ENCODE measurements at regions not wholly inside any gene's neighbourhood (a gene's known extent, or its start where the extent isn't known, plus 50 kb on each side); places are given as distances from the start of the nearest gene placed in this dataset.

GRCh38 chrX:106286053-106286650, 118.0 kb downstream of the PWWP3B start:
- TF ChIP-seq EZH2 (IDR thresholded peaks at IDR 0.05; ENCODE audit: low read length): no peak
- no peak for TF ChIP-seq CTCF (optimal IDR thresholded peaks at IDR 0.05 in 1 of 3, IDR thresholded peaks at IDR 0.05 in 1 of 3, conservative IDR thresholded peaks at IDR 0.05 in 1 of 3; ENCODE audit: extremely low read depth in 1 of 3, insufficient read depth in 2 of 3, low read length in 3 of 3)
